HG03354 (cell line): ENCODE measurements at regions not wholly inside any gene's neighbourhood (a gene's known extent, or its start where the extent isn't known, plus 50 kb on each side); places are given as distances from the start of the nearest gene placed in this dataset.

Source experiments
- ATAC-seq: cut with Tn5 transposase; IDR thresholded peaks from one replicate; pipeline ENCODE4 v1.9.1; 2021; ENCODE audit warnings: mild to moderate bottlenecking; ENCODE audit not compliant: unreplicated experiment, poor library complexity, severe bottlenecking

GRCh38 chr1:217021956-217022355 is 298.7 kb upstream of the ESRRG start:
- ATAC-seq: no peak

- ATAC-seq: no peak
These were observed 298.2 kb upstream of the ESRRG start for GRCh38 chr1:217021400-217021799.

- ATAC-seq: no peak
These were observed 296.2 kb upstream of the ESRRG start for GRCh38 chr1:217019475-217019874.

- no peak for ATAC-seq
These were observed 295.4 kb upstream of the ESRRG start for GRCh38 chr1:217018648-217019047.

- no peak for ATAC-seq
These were observed 293.9 kb upstream of the ESRRG start for GRCh38 chr1:217017165-217017564.

- no peak for ATAC-seq
These were observed 290.8 kb upstream of the ESRRG start for GRCh38 chr1:217014066-217014465.

- no peak for ATAC-seq
These were observed 289.4 kb upstream of the ESRRG start for GRCh38 chr1:217012659-217013058.

GRCh38 chr1:217011097-217011496 is 287.9 kb upstream of the ESRRG start:
- no peak for ATAC-seq

- no peak for ATAC-seq
These were observed 287.0 kb upstream of the ESRRG start for GRCh38 chr1:217010253-217010652.

- ATAC-seq: no peak
These were observed 286.1 kb upstream of the ESRRG start for GRCh38 chr1:217009376-217009775.

GRCh38 chr1:217004776-217005436 is 281.7 kb upstream of the ESRRG start:
- peak; percentile 35 for ATAC-seq

- no peak for ATAC-seq
These were observed 280.1 kb upstream of the ESRRG start for GRCh38 chr1:217003355-217003754.

GRCh38 chr1:216997831-216998230 is 274.6 kb upstream of the ESRRG start:
- no peak for ATAC-seq

GRCh38 chr1:216997069-216997468 is 273.8 kb upstream of the ESRRG start:
- no peak for ATAC-seq

- ATAC-seq: no peak
These were observed 261.3 kb upstream of the ESRRG start for GRCh38 chr1:216984536-216984935.

GRCh38 chr1:216983823-216984222 is 260.6 kb upstream of the ESRRG start:
- ATAC-seq: no peak

- no peak for ATAC-seq
These were observed 238.3 kb upstream of the ESRRG start for GRCh38 chr1:216961516-216961915.

- no peak for ATAC-seq
These were observed 237.5 kb upstream of the ESRRG start for GRCh38 chr1:216960716-216961115.

GRCh38 chr1:216958569-216958968 is 235.3 kb upstream of the ESRRG start:
- ATAC-seq: no peak

- no peak for ATAC-seq
These were observed 230.3 kb upstream of the ESRRG start for GRCh38 chr1:216953495-216953894.

GRCh38 chr1:216952864-216953263 is 229.6 kb upstream of the ESRRG start:
- no peak for ATAC-seq

GRCh38 chr1:216945538-216946080 is 222.4 kb upstream of the ESRRG start:
- no peak for ATAC-seq
